Loucy (cell line): ENCODE measurements at regions not wholly inside any gene's neighbourhood (a gene's known extent, or its start where the extent isn't known, plus 50 kb on each side); places are given as distances from the start of the nearest gene placed in this dataset.

ENCODE experiments used
- H2AFZ ChIP-seq: fragments of 200-600 bp; sonication (generic); 2 replicates; pipeline ENCODE4 v1.6.0; 2016; ENCODE audit warnings: antibody characterized with exemption, mild to moderate bottlenecking, low read length, moderate library complexity
- H3F3A ChIP-seq: fragments of 200-600 bp; 2 replicates; pipeline ENCODE4 v1.6.0; 2016; ENCODE audit warnings: antibody characterized with exemption, low read depth, mild to moderate bottlenecking
- H3K27me3 ChIP-seq: fragments of 200-600 bp; sonication (generic); 2 replicates; pipeline ENCODE4 v1.6.1; 2014; ENCODE audit warnings: low read length, mild to moderate bottlenecking; ENCODE audit not compliant: insufficient read depth, poor library complexity, severe bottlenecking
- H3K36me3 ChIP-seq: fragments of 200-600 bp; sonication (generic); 2 replicates; pipeline ENCODE4 v1.6.1; 2016; ENCODE audit warnings: low read length; ENCODE audit not compliant: insufficient read depth
- H3K4me1 ChIP-seq: fragments of 200-600 bp; sonication (generic); 2 replicates; pipeline ENCODE4 v1.5.1; 2014; ENCODE audit warnings: low read length, mild to moderate bottlenecking; ENCODE audit not compliant: insufficient read depth, poor library complexity, severe bottlenecking
- H3K4me2 ChIP-seq: fragments of 200-600 bp; sonication (generic); 2 replicates; pipeline ENCODE4 v1.6.0; 2014; ENCODE audit warnings: antibody characterized with exemption, low read length, low read depth, mild to moderate bottlenecking; ENCODE audit not compliant: poor library complexity, severe bottlenecking
- H3K4me3 ChIP-seq: fragments of 200-600 bp; sonication (generic); 2 replicates; pipeline ENCODE4 v1.5.1; 2014; ENCODE audit warnings: low read length, mild to moderate bottlenecking, mixed read lengths; ENCODE audit not compliant: poor library complexity, severe bottlenecking
- H3K79me2 ChIP-seq: fragments of 200-600 bp; sonication (generic); 2 replicates; pipeline ENCODE4 v1.6.1; 2014; ENCODE audit warnings: low read length; ENCODE audit not compliant: insufficient read depth
- H3K9ac ChIP-seq: fragments of 200-600 bp; sonication (generic); 2 replicates; pipeline ENCODE4 v1.6.0; 2014; ENCODE audit warnings: mild to moderate bottlenecking, low read depth, low read length, moderate library complexity; ENCODE audit not compliant: poor library complexity, severe bottlenecking
- H3K9me2 ChIP-seq: fragments of 200-600 bp; sonication (generic); replicated peaks from 2 replicates; pipeline ENCODE4 v1.6.1; 2016; ENCODE audit warnings: low read depth, low read length, mixed read lengths
- H3K9me3 ChIP-seq: fragments of 200-600 bp; sonication (generic); 2 replicates; pipeline ENCODE4 v1.6.1; 2014; ENCODE audit warnings: mild to moderate bottlenecking, antibody characterized with exemption, low read length, low read depth; ENCODE audit not compliant: insufficient read depth
- H4K20me1 ChIP-seq: fragments of 200-600 bp; sonication (generic); 2 replicates; pipeline ENCODE4 v1.6.0; 2014; ENCODE audit warnings: antibody characterized with exemption, low read length, mild to moderate bottlenecking; ENCODE audit not compliant: insufficient read depth, poor library complexity, severe bottlenecking
- CTCF ChIP-seq: fragments of 200-600 bp; sonication (generic); conservative IDR thresholded peaks from 2 replicates; pipeline ENCODE4 v1.5.1; 2014; ENCODE audit warnings: mild to moderate bottlenecking, antibody characterized with exemption, low read length
- EZH2phosphoT487 ChIP-seq: fragments of 200-600 bp; IDR thresholded peaks from 2 replicates; pipeline ENCODE4 v1.6.1; 2018; ENCODE audit warnings: antibody characterized with exemption, mild to moderate bottlenecking, moderate library complexity, borderline replicate concordance

DNA sequence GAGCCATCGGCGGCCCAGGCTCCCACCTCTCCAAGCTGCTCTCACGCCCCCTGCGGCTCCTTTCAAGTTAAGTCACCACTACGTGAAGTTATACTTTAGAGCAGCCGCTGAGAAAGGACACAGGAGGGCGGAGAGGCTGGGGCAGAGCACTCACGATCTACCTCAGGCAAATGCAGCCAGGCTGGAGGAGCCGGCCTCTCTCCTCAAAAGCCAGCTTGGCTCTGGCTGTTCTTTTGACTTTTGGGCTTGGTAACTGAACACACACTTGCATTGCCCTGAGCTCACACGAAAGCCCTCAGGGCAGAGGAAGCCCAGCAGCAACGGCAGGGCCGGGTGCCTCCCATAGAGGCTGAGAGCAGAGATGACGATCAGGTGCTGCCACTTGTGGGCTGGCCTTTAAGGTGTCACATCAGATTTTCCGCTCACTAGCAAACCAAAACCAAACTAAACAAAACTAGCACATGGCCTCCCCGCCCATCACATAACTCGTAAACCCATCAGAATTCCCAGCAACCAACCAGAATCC, 75.2 kb downstream of the PITPNM2 start:
- H3K9ac ChIP-seq, result no peak overlapping the region
- no peaks in the 10 kb centered on the region for H3K27me3 ChIP-seq
- H3K4me2 ChIP-seq, result no peak overlapping the region
- no peaks in the 10 kb centered on the region for H3K36me3 ChIP-seq
- H4K20me1 ChIP-seq, result no peaks in the 10 kb centered on the region
- H3K9me3 ChIP-seq, result no peaks in the 10 kb centered on the region
- no peak overlapping the region for H3K4me3 ChIP-seq
- H2AFZ ChIP-seq, result no peak overlapping the region
- TF ChIP-seq EZH2phosphoT487 (no peak), CTCF (no peak; the same call in 1 of the 2 replicates)
- H3K9me2 ChIP-seq, result no peaks in the 10 kb centered on the region
- no peaks in the 10 kb centered on the region for H3K79me2 ChIP-seq
- peaks cover 15% of the 10 kb centered on the region for H3K4me1 ChIP-seq
- no peaks in the 10 kb centered on the region for H3F3A ChIP-seq

GRCh38 chr12:123075087-123075645, 75.7 kb downstream of the PITPNM2 start:
- Histone ChIP-seq H3K79me2 (no peaks in the 10 kb centered on the region), H3F3A (no peaks in the 10 kb centered on the region), H3K4me3 (no peak overlapping the region), H4K20me1 (no peaks in the 10 kb centered on the region), H3K9ac (no peak overlapping the region), H3K27me3 (no peaks in the 10 kb centered on the region), H3K4me2 (no peak overlapping the region), H3K9me2 (no peaks in the 10 kb centered on the region), H3K4me1 (peaks cover 15% of the 10 kb centered on the region), H3K9me3 (no peaks in the 10 kb centered on the region), H3K36me3 (no peaks in the 10 kb centered on the region), H2AFZ (no peak overlapping the region)
- TF ChIP-seq CTCF, result no peak
- TF ChIP-seq EZH2phosphoT487, result no peak

GRCh38 chr12:123073962-123074801, 76.7 kb downstream of the PITPNM2 start:
- no peaks in the 10 kb centered on the region for H3K36me3 ChIP-seq
- no peak overlapping the region for H3K4me3 ChIP-seq
- H3K9ac ChIP-seq, result no peak overlapping the region
- peaks cover 15% of the 10 kb centered on the region for H3K4me1 ChIP-seq
- H3K4me2 ChIP-seq, result no peak overlapping the region
- no peaks in the 10 kb centered on the region for H3K79me2 ChIP-seq
- H2AFZ ChIP-seq, result no peak overlapping the region
- H3F3A ChIP-seq, result no peaks in the 10 kb centered on the region
- no peaks in the 10 kb centered on the region for H3K9me2 ChIP-seq
- TF ChIP-seq CTCF, result no peak
- TF ChIP-seq EZH2phosphoT487, result no peak
- H3K9me3 ChIP-seq, result no peaks in the 10 kb centered on the region
- H4K20me1 ChIP-seq, result no peaks in the 10 kb centered on the region
- no peaks in the 10 kb centered on the region for H3K27me3 ChIP-seq
